ENCODE measurements at regions not wholly inside any gene's neighbourhood (a gene's known extent, or its start where the extent isn't known, plus 50 kb on each side); places are given as distances from the start of the nearest gene placed in this dataset.

DNA sequence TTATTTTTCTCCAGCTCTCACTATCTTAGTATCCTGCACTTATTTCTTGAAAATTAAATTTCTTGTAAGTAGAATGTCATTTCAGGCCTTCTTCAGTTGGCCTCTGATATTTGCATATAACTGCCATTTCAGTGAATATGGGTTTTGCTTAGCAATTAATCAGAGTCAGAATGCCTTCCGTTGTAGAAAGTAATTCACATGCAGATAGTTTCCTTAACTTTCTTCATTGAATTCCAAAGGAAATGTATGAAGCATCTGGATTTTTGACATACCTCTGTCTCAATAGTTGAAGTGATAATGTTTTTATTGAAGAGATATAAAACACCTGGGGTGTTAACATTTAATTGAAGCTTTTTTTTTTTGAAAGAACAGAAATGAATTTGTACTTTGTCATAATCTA, 914.1 kb upstream of the NXPH2 start:
- no peak overlapping the region for H3K27ac ChIP-seq (ENCODE audit: insufficient read length, low read depth, low read length)
- H4K5ac ChIP-seq (ENCODE audit: insufficient read length, low read depth, low read length), result no peak overlapping the region
- no peak overlapping the region for H3K14ac ChIP-seq (ENCODE audit: insufficient read depth, low read length)
- H3K4me1 Mint-ChIP-seq, result peaks cover 31 to 40% of the 10 kb centered on the region in 2 experiments
- no peaks in the 10 kb centered on the region for H3K27me3 ChIP-seq (ENCODE audit: insufficient read depth, low read length)
- DNase-seq, result no peak
- H3K18ac ChIP-seq (ENCODE audit: insufficient read length, low read depth, low read length), result no peak overlapping the region
- H4K20me1 ChIP-seq (ENCODE audit: control insufficient read depth, insufficient read depth, insufficient read length), result no peaks in the 10 kb centered on the region
- H3T11ph ChIP-seq (ENCODE audit: low read length), result no peak overlapping the region
- H3K4me3 Mint-ChIP-seq, result no peak overlapping the region; a peak in 2 of 5 replicates
- H3K36me3 Mint-ChIP-seq (ENCODE audit: insufficient read depth in 1 of 3, low read depth in 3 of 3), result no peaks in the 10 kb centered on the region
- no peaks in the 10 kb centered on the region for H3K27me3 Mint-ChIP-seq (ENCODE audit: low read depth)
- H2BK5ac ChIP-seq (ENCODE audit: insufficient read length, low read length), result no peak overlapping the region
- H3K4me2 ChIP-seq (ENCODE audit: insufficient read depth, insufficient read length, low read length), result no peak overlapping the region
- H3K9me3 ChIP-seq (ENCODE audit: control insufficient read depth, low read depth, low read length), result no peaks in the 10 kb centered on the region
- H2AK5ac ChIP-seq (ENCODE audit: insufficient read length, low read length), result no peak overlapping the region
- H3K9ac ChIP-seq (ENCODE audit: extremely low read depth, insufficient read length, low read length), result no peak overlapping the region
- H2BK12ac ChIP-seq (ENCODE audit: insufficient read length, low read depth, low read length), result no peak overlapping the region
- H2BK120ac ChIP-seq (ENCODE audit: low read depth, low read length, poor library complexity, severe bottlenecking), result no peak overlapping the region
- no peak overlapping the region for H3K4ac ChIP-seq (ENCODE audit: low read depth, low read length)
- TF ChIP-seq, protein P1, sequence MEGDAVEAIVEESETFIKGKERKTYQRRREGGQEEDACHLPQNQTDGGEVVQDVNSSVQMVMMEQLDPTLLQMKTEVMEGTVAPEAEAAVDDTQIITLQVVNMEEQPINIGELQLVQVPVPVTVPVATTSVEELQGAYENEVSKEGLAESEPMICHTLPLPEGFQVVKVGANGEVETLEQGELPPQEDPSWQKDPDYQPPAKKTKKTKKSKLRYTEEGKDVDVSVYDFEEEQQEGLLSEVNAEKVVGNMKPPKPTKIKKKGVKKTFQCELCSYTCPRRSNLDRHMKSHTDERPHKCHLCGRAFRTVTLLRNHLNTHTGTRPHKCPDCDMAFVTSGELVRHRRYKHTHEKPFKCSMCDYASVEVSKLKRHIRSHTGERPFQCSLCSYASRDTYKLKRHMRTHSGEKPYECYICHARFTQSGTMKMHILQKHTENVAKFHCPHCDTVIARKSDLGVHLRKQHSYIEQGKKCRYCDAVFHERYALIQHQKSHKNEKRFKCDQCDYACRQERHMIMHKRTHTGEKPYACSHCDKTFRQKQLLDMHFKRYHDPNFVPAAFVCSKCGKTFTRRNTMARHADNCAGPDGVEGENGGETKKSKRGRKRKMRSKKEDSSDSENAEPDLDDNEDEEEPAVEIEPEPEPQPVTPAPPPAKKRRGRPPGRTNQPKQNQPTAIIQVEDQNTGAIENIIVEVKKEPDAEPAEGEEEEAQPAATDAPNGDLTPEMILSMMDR (conservative IDR thresholded peaks at IDR 0.05), result no peak
- no peaks in the 10 kb centered on the region for H3K23me2 ChIP-seq (ENCODE audit: insufficient read length, low read depth, low read length, poor library complexity, severe bottlenecking)
- H3K9me3 Mint-ChIP-seq, result no peaks in the 10 kb centered on the region
- no peak overlapping the region for H4K8ac ChIP-seq (replicated peaks; ENCODE audit: insufficient read length, low read depth, low read length)
- no peak overlapping the region for H2AFZ ChIP-seq (ENCODE audit: low read length)
- H2BK20ac ChIP-seq (ENCODE audit: low read depth, low read length, poor library complexity, severe bottlenecking), result no peak overlapping the region
- no peak overlapping the region for H4K91ac ChIP-seq (ENCODE audit: insufficient read length, low read depth, low read length)
- no peak overlapping the region for H3K23ac ChIP-seq (ENCODE audit: insufficient read length, low read depth, low read length)
- no peak overlapping the region for H3K56ac ChIP-seq (ENCODE audit: insufficient read length, low read depth, low read length)
- peak overlapping the region; percentile 67 to 92 (median 89); a peak in 5 of 7 replicates for H3K27ac Mint-ChIP-seq
- no peaks in the 10 kb centered on the region for H3K79me1 ChIP-seq (ENCODE audit: insufficient read depth, low read depth, low read length, poor library complexity, severe bottlenecking)
- H3K79me2 ChIP-seq (ENCODE audit: insufficient read depth, low read length), result no peaks in the 10 kb centered on the region
- no peak overlapping the region for H2BK15ac ChIP-seq (ENCODE audit: low read depth, low read length)
- WGBS (ENCODE audit: extremely low coverage, insufficient read length, low lambda C conversion rate), result no CpG with 5 or more reads among the region's 1 CpG
- no peaks in the 10 kb centered on the region; the same call in 1 of the 2 replicates for H3K4me1 ChIP-seq (ENCODE audit: insufficient read depth, low read length)
